HG02623 (cell line): ENCODE measurements at regions not wholly inside any gene's neighbourhood (a gene's known extent, or its start where the extent isn't known, plus 50 kb on each side); places are given as distances from the start of the nearest gene placed in this dataset.
"Not testable (repeated sequence)": the region's sequence is repeated elsewhere in the genome, so short reads cannot be mapped to it uniquely, and the experiment has no call there.

Source experiments
- ATAC-seq: cut with Tn5 transposase; IDR thresholded peaks from one replicate; pipeline ENCODE4 v1.9.1; 2021; ENCODE audit warnings: moderate library complexity; ENCODE audit not compliant: unreplicated experiment

GRCh38 chr5:39933061-39933460 is 508.3 kb upstream of the DAB2 start:
- ATAC-seq: no peak

DNA sequence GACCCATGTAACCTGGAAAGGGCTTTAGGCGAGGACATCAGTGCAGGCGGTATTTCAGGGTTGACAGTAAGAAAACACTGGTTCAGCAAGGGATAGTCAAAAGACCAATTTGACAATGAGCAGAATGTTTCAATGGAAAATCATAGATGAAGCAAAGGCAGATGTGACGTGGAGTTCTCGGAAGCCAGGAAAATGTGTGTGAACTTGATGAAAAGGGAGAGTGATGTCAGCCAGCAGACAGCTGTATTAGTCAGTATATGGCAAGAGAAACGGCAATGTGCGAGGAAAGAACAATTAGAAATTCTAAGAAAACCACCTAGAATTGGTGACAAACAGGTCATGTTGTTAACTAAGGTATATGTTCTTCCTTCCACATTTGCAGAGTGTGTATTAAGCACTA is 503.9 kb upstream of the DAB2 start:
- ATAC-seq: no peak

DNA sequence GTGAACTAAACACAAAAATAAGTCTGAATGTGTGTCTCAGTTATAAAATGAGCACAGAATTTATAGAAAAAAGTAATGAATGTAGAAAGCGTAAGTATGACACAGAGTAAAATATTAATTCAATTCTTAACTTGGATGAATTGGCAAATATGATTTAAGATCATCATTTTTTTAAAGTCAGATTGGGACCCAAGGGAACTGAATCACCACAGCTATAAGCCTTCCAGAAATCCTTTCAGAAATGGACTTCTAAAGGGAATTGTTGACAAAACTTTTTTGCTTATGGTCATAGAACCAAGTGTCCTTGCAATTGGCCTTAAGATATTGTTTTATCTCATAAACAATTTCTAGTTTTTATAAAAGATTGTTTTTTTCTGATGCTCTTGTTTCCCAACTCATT is 495.1 kb upstream of the DAB2 start:
- no peak for ATAC-seq

DNA sequence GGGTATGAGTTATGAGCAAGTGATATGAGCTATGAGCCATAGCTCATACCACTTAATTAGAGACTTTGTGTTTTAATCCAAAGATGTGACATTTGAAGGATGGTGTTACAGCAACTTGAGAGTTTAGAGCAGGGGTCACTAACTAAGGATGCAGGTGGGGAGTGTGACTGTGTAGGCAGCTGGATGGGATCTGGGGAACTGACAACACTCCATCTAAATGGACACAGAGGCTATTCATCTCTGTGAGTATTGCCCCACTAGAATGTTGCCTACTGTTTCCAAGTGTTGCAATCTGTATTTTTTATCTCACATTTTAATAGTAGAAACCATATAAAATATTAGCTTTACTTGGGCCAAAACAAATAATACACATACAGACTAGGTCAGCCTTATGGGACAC is 488.1 kb upstream of the DAB2 start:
- ATAC-seq: no peak

GRCh38 chr5:39907267-39907951 is 482.6 kb upstream of the DAB2 start:
- not testable (repeated sequence) for ATAC-seq

GRCh38 chr5:39906146-39906545 is 481.4 kb upstream of the DAB2 start:
- ATAC-seq: no peak

DNA sequence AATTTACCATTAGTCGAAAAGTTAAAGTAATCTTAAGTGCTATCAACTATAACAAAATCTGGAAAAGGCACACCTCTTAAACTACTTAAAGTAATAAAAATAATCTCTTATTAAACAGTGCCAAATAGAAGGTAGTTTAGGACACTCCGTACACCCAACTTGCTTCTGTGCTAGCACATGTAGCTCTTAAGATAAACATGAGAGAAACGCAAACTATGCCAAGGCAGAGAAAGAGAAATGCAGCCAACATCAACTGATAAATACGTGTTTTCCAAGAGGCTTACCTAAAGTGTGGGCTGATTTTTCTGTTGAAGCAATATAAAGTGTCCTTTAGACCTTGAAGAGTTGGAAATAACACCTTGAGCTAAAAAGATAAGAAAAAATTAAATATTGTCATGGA is 480.6 kb upstream of the DAB2 start:
- no peak for ATAC-seq

- no peak for ATAC-seq
Measured at GRCh38 chr5:39902626-39903025, 477.8 kb upstream of the DAB2 start.

DNA sequence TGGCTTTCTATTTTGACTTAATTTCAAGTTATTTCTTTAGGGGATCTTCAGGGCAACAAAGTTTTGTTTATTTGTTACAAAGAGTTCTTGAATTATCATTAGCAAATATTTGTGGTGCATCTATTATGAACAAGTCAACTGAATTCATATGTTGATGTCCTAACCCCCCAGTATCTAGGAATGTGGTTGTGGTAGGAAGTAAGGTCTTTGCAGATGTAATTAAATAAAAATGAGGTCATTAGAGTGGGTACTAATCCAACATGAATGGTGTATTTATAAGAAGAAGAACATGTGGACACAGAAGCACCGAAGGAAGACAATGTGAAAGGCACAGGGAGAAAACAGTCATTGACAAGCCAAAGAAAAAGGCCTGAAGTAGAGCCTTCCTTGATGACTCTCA is 474.0 kb upstream of the DAB2 start:
- ATAC-seq: no peak

GRCh38 chr5:39896706-39897105 is 471.9 kb upstream of the DAB2 start:
- no peak for ATAC-seq

GRCh38 chr5:39896104-39896503 is 471.3 kb upstream of the DAB2 start:
- ATAC-seq: no peak

DNA sequence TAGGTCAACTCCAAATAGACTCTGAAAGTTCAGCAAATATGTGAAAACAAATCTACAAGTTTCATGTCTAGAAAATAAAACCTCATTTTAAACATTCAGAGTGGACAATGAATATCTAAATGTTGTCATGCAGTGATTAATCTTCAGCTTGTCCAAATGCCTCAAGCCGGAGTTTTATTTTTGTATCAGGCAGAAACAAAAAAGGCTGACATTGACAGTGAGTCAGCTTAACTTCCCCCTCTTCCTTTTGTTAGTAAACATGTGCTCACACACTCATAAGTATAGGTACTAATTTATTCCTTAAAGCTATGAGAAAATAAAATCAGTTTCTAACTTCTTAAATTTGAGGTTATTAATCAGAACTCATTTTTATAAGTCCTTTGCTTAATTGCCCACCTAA is 467.9 kb upstream of the DAB2 start:
- no peak for ATAC-seq

- ATAC-seq: no peak
Measured at GRCh38 chr5:39891376-39891775, 466.6 kb upstream of the DAB2 start.

DNA sequence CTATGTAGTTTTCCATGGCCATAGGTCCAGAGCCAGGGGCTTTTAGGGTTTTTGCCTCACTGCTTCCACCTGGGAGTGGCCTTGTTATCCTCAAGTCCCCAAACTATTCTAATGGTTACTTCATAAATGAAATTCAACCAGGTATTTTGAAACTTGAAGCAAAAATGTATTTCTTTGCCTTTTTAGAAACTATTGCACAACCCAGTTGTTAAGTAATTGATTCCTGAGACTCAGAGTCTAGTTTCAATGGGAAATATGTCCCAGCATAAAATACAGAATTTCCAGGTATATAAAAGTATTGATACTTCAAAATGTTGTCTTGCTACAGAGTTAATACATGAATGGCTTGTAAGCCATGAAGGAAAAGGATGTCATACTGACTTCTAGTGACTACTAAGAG is 456.2 kb upstream of the DAB2 start:
- ATAC-seq: no peak

GRCh38 chr5:39877479-39877878 is 452.7 kb upstream of the DAB2 start:
- ATAC-seq: no peak

DNA sequence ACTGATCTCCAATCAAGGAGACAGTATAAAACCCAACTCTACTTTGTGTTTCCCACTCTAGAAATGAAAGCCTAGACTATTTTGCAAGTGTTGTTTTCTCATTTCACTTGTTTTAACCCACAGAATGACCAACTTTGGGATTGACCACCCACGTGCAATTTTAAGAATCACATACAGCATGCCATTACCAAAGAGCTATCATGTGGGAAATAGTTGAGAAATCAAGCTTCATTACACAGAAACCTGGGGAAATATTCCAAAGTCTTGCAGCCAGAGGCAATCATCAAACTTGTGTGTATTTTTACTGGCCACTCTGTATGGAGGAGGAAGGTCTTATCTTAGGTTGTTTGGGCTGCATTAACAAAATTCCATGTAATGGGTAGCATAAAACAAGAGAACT is 451.4 kb upstream of the DAB2 start:
- no peak for ATAC-seq

GRCh38 chr5:39870137-39870536 is 445.4 kb upstream of the DAB2 start:
- no peak for ATAC-seq

DNA sequence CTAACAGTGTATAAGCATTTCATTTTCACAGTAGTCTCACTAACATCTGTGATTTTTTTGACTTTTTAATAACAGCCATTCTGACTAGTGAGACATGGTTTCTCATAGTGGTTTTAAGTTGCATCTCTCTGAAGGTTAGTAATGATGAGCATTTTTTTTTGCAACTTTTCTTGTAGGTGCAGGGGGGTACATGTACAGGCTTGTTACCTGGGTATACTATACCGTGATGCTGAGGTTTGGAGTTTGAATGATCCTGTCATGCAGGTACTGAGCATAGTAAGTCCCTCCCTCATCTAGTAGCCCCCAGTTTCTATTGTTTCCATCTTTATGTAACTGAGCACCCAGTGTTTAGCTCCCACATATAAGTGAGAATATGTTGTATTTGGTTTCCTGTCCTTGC is 444.6 kb upstream of the DAB2 start:
- no peak for ATAC-seq

- no peak for ATAC-seq
Measured at GRCh38 chr5:39867923-39868322, 443.1 kb upstream of the DAB2 start.

DNA sequence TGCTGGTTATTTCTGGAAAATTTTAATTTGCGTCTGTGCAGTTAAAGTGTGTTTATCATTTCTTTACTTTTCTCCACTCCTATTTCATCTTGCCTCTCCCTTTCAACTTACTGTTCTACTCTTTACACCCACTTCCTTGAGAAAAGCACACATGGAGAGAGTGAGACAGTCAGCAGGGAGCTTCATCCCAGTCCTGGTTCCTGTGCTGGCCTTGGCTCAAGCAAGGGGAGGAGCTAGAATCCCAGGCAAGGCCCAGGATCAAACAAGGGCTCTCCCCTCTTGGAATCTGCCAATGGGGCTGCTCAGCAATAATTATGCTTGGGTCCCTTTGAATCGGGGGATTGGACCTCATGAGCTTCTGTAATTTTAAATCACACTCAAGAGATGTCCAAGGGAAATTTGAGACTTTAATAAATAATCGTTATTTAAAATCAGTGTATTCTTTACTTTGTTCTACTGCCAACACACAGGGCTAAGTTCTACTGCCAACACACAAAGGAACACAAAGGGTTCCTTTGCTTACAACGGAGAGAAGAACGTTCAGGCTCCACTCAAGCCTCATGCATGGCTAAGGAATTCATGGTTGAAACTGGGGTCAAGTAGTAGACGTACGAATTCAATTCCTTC is 439.3 kb upstream of the DAB2 start:
- no peak for ATAC-seq

GRCh38 chr5:39857041-39857440 is 432.3 kb upstream of the DAB2 start:
- no peak for ATAC-seq

DNA sequence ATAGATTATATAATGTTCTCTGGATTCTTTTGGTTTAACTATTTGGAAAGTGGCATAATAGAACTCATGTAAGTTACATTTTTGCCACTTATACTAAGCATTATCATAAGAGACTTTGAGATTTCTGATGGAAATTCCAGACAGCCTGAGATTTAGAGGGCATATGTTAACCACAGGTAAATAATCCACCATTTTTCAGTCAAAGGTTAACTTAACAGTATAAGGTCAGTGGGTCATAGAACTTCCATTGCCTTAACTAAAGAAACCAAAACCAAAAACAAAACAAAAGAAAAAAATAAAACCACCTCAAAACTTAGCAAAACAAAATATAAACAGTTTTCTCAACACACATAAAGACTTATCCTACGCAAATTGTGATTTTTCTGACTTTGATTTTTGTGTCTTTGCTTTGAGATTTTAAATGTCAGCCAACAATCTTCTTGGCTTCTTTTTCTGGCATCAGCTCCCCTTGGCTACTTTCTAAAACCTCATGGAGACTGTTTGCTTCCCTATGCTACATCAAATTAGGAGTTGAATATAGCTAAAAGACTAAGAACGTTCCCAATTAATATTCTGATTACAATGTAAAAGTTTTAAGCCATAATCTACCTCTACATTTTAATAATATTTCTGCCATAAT is 430.1 kb upstream of the DAB2 start:
- no peak for ATAC-seq

- no peak for ATAC-seq
Measured at GRCh38 chr5:39850291-39850690, 425.5 kb upstream of the DAB2 start.
